GM19025 (cell line): ENCODE measurements at regions not wholly inside any gene's neighbourhood (a gene's known extent, or its start where the extent isn't known, plus 50 kb on each side); places are given as distances from the start of the nearest gene placed in this dataset.

Experiments
- ATAC-seq: cut with Tn5 transposase; IDR thresholded peaks from one replicate; pipeline ENCODE4 v1.9.1; 2021; ENCODE audit warnings: mild to moderate bottlenecking, low read depth, moderate library complexity; ENCODE audit not compliant: unreplicated experiment

DNA sequence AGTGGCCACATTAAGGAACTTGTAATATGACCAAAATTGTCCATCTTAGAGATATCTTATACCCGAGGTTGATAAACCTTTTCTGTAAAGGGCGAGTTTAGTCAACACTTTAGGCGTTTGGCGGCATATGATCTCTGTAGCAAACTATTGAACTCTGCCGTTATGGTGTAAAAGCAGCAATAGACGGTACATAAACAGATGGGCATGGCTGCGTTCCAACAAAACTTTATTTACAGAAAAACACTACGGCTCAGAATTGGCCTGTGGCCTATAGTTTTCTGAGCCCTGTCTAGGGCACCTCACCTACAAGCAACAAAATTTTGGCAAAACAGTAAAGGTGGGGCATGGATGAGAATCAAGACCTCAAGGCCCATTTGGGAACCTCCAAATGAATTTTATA lies 121.9 kb upstream of the HAAO start:
- no peak for ATAC-seq

DNA sequence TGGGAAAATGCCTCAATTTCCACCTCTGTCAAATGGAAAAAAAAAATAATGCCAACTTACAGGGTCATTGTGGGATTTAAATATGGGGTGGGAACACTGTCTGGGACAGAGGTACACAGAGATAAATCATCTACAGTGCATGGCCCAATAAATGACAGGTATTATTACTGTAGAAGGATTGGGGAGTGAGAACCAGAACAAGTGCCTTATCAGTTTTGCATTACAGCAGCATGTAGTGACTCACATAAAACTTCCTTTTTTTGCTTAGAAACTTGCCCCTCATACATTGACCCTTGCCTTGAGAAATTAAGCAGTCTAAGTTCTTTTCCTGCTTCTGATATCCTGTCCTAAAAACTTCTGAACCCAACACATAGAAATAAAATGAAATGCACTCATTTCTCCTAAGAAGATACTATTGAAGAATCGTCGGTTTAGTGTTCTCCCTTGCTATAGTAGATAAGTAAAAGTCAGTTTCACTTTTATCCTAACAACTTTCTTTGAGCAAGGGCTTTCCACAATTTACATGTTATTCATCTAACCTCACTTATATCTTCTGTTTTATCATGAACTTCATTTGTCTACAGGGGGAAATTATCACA lies 121.0 kb upstream of the HAAO start:
- ATAC-seq: no peak

DNA sequence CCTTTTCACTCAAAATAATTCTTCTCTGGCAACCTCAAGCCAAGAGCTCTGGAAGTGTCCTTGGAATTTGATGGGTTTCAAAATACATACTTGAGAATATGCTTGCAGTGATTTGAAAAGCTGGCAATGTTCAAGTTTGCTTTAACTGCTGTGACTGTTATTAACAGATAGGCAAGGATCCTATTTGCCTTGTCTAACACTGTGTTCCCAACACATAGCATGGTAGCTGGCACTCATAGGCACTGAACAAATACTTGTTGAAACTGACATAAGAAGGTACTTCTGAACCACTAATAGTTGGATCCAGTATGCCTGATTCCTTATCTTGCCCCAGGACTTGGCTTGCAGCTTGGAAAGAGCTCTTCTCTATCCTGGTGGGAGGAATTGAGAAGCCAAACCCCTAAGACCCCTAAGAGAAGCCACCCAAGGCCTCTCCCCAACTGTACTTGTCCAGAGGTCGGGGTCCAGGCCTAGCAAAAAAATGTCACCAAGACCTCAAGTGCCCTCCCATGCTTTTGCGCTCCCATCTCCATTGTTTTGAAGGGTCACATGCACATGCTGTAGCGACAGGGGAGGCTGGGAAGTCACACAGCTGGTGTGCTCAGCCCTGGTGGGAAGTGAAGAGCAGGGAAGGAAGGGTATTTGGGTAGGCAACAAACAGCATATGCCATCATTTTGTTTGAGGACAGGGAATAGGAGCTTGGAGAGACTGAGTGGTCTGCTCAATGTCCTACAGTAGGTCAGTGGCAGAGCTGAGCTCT lies 118.4 kb upstream of the HAAO start:
- ATAC-seq: no peak

DNA sequence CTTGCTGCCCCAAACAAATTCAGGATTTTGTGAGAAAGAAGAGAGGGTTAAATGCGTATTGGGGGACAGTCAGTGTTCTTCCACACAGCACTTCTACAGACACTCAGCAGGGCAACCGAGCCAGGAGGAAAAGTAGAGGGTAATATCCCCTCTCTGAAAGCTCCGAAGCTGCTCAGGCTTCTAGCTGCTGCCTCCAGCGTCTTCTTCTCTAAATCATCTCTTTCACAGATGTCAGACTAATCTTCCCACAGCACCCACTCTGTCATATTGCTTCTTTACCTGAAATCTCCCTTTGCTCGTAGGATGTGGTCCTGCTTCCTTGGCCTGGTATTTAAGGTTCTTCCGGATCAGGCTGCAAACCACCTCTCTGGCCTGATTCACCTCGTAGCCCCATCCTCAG lies 117.6 kb upstream of the HAAO start:
- ATAC-seq: no peak

DNA sequence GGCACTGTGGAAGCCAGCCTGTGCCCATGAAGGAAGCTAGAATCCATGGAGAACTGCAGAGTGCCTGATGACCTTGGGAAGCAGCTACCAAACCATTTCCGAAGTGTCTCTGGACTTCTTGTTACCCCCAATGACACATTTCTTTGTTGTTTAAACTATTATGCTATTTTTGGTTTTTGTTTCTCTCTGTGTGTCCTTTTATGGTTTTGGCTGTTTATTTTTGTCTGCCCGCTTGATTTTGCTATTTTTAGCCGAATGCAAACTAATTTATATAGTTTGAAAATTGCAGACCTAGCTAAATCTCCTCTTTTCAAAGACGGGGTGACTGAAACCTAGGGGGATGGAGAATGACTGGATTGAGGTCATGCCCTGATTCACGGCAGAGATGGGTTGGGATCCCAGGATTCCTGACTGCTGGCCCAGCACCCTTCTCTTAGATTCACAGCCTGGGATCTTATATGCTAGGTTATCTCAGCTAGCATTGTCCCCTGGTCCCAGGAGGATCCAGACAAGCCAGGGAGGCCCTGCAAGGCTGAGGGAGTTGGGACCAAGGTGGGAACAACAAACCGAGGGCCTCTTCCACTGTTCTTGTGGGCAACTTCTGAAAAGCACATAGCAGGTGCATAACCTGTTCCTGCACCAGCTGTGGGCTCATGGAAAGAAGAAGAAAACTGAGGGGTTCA lies 116.3 kb upstream of the HAAO start:
- ATAC-seq: no peak

DNA sequence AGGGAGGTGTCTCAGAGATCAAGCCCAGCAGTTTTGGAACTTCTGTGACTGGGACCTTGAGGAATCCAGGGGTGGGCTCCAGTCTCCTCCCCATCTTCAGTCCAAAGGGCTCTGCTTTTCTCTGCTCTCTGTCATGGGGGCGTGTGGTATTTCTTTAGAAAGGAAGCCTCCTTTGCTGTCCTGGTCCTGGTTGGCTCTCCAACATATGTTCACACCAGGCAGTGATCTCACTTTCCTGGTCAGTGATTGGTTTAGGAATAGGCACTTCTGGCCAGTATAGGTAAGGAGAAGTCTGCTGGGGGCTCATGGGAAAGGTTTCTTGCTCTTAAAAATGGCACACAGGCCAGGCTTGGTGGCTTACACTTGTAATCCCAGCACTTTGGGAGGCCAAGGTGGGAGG lies 115.5 kb upstream of the HAAO start:
- ATAC-seq: no peak

DNA sequence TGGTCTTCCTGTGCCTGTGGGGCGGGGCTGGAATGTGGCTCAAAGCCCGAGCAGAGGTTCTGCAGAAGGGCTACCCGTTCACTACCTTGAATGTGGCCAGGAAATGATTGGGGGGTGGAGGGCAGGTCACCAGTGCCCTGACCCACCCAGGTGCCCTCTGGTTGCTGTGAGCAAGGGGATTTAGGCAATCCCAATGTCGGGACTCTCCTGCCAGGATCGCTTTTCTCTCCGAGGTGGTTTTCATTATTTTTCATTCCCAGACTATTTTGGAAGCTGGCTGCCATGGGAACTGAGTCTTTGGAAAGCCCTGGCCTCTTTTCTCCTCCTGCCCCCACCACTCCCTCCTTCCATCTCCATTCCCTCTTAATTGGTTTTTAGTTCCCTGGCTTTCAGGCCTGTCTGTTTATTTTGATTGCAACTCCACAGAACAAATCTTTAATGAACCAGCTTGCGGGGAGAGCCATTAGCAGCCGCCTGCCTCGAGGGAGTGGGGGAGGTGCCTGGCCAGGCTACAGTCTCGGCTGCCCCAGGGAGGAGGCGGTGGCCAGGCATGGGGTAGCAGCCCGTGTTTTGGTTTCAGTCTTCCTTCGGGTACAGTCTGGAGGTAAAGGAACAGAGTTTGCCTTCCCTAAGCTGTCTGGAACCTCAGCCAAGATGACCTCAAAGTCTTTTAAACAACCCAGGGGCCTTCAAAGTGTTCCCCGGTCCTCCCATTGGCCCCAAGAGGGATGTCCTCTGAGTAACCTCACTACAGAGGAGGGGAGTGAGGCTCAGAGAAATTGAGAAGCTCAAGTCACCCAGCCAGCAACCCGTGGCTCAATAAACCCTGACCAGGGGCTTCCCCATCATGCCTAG lies 114.4 kb upstream of the HAAO start:
- no peak for ATAC-seq

DNA sequence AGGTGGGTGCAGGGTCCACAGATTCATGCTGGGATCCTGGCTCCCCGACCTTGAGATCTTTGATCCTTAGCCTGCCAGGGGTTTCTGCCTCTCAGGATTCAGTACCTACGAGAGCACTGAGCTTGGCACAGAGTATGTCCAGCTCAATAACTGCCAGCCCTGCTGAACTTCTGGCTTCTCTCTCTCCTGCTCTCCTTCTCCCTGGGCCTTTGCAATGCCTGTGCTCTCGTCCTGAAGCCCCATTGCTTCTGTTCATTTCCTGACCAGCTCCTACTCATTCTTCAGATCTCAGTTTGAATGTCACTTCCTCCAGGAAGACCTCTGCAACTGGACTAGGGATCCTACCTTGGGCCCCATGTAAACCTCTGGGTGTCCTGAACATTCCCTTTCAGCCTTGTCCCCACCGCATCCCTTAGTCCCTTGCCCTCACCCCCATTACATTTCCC lies 113.8 kb upstream of the HAAO start:
- no peak for ATAC-seq

DNA sequence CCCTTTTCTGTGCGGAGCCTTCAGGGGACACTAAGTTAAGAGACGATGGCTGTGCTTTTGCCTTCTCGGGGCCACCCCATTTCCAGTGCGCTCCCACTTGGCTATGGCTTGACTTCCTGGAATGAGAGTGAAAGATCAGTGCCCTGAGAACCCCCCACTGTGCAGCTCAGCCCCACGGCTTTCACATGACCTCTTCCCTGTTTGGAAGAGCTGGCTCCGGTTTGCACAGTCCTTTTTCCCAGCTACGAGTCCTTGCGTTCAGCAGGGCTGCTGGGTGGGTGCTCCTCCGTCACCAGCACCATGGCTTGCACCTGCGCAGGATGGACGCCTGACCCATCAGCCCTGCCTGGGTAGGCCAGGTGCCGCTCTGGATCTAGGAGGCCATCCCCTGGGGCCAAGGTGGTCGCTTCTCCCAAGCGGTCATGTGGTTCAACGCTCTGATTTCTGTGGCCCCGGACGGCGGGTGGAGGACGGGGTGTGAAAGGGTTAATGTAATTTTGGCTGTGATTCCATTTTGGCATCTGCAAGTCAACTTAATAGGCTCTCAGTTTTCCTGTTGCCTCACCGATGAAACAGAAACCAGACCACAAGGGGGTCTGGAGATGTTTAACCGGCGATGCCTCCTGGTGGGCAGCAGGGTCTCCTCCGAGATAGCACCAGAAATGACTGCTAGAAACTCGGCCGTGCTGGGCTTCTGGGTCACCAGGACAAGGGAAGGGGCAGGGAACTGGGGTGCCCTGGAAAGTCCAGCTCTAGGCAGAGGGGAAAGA lies 113.1 kb upstream of the HAAO start:
- no peak for ATAC-seq

DNA sequence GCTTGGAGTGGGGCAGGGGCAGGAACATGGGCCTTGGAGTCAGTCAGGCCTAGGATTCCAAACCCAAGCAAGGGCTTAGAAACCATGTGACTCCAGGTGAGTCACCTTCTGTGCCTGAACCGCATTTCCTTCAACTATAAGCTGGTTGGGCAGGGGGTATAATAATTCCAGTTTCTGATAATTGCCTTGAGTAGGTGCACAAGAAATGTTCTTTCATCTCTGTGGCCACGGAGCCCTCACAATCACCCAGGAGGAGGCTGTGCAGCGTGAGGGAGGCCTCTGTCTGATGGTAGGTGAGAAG lies 112.1 kb upstream of the HAAO start:
- no peak for ATAC-seq

DNA sequence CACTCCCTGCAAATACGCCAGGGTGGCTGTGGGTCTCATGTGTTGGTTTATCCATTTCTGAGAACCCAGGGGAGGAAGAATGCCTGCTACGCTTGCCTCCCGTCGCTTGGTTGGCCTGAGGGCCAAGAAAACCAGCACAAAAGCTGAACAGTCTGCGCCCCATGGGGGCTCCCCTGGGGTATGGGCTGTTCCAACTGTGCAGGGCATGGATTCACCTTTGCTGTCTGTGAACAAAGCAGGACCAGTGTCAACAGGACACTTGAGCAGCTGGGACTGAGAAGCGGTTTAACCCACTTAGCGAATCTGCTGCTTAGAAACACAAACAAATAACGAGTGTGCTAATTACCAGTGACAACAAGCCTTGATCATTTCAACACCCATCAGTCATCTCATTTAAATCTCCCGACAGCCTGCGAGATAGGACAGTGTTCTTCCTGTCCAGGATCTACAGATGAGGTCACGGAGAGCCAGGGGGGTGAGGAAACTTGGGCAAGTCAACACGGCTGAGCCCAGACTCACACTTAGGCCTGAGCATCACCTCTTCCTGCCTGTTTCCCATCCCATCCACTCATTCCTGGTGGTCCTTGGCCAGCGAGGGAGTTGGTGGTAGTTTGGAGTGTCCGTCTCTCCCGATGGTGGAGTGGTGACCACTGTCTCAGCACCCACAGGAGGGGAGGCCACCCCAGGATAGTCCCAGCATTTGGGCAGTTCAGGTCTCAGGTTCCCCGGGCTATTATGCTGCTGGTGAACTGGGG lies 111.6 kb upstream of the HAAO start:
- no peak for ATAC-seq

DNA sequence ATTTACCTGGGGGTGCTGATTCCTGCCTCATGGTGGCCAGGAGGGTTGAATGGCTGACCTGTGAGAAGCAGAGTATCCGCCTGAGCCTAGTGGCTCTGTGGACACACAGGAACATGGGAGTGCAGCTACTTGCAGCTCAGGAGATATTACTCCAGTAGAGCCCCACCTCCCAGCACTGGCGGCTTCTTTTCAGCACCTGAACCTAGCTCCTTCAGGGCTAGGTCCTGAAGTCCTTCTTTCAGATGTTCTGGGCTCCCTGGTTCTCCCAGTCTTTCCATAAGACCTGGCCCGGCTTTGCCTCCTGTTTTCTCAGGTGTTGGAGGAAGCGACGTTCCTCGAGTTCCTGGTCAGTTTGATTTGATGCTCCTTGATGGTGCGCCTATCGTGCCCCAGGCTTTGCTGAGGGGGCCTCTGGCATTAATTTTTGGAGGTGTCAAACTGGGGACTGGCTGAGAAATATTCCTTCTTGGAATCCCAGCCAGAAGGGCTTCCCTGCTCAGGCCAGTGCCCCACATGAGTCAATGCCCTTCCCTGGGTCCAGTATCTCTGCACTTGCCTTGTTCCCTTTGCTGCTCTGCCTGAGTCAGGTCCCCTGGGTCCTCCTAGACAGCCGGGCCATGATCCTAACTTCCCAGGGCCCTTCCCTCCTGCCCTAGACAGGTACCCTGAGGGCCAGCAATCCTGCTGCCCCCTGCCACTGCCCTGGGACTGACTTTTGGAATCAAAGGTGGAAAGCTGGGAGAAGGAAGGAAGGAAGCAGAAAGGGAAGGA lies 110.7 kb upstream of the HAAO start:
- no peak for ATAC-seq

DNA sequence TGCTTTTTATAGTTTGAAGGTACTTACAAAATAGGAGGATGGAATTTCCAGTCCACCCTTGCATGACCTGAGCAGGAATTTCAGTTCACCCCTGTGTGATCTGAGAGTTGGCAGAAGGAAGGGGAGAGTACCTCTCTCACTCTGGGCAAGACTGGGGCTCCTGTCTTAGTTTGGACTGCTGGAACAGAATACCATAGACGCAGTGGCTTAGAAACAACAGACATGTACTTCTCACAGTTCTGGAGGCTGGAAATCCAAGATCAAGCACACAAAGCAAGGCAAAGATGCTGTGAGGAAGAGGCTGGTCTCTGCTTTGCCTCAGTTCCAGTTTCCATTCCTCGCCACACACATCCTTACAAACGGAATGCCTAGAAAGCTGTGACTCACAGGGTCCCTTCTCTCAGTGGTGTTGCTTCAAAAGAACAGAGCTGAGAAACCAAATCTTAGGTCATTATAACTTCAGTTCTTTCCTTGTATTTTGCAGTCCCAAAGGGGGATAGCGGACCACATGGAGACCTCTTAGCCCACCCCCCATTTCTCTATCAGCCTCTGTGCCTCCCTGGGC lies 108.8 kb upstream of the HAAO start:
- ATAC-seq: no peak

DNA sequence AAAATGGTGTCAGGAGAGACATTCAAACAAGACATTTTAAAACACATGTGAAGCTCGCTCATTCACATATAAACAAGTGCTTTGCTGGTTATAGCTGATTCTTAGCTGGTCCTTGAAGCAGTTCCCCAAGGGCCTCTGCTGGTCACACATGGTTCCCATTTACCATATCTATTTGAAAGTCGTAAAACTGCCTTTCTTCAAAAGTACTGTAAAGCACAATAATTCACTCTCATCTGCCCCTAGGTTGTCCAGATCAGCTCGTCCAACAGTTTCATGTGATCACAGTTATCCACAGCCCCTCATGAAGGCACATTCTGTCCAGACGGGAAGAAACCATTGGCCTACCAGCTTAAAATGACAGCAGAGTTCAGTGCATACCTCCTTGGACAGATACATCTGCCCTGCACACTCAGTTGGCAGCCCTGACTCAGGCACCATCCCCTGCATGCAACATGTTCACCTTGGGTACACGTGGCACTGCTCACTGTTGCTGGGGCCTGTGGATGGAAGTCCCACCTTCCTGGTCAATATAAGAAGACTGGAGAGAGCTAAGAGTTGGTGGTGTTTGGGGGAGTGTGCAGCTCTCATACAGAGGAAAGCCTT lies 108.0 kb upstream of the HAAO start:
- ATAC-seq: no peak

DNA sequence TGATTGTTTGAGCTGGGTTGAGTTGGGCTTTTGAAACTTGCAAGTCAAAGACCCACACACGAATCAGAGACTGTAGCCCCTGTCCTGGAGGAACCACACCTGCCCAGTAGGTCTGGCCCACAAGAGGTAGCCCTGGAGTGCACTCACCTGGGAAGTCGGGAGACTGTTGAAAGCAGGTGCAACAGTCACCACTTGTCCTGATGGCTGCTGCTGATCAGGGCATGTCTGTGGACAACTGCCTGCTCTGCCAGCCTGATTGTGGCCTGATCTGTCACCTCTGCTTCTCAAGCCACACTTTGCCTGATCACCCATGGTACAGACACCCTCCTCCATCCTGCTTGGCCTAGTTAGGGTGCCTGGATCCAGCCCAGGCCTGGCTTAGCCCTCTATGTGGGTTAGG lies 105.0 kb upstream of the HAAO start:
- ATAC-seq: no peak

DNA sequence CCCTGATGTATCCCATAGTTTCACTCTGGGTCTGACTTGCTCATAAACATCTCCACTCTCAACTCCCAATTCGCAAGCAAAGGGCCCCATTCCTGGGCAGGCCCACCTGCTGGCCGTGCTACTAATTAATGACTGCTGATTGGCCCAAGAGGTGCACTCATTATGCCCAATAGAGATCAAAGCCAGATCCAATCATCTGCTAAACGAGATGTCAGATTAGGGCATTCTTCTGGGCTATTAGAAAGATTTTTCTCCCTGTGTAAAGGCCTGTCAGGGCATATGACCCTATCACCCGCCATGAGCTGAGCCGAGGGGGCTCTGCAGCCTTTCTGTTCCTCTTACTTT lies 103.4 kb upstream of the HAAO start:
- ATAC-seq: no peak

DNA sequence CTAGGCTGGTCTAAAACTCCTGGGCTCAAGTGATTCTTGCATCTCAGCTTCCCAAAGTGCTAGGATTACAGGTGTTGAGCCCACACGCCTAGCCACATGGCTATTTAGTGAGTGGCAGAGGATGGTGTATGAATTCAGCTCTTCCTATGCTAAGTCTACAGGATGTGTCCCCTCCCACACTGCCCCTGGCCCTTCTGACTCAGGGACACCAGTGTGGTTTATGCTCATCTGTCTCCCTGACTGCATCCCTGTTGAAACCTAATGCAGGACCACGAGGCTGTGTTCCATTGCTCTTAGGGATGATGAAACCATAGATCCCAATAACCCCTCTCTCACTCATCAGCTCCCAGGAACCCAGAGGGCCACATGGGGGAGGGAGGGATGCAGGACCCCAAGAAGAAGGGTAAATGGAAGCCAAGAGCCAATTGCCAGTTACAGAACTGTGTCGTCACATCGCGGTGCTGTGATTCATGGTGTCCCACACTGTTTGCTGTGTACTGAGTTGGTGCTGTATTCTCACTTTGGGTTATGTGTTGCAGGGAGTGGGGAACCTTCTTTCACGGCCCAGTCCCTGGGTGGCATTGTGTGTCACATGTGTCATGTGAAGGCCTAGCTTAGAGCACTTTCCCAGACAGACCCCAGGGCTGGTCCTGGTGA lies 102.9 kb upstream of the HAAO start:
- ATAC-seq: no peak
